ENCODE measurements at regions not wholly inside any gene's neighbourhood (a gene's known extent, or its start where the extent isn't known, plus 50 kb on each side); places are given as distances from the start of the nearest gene placed in this dataset.

DNA sequence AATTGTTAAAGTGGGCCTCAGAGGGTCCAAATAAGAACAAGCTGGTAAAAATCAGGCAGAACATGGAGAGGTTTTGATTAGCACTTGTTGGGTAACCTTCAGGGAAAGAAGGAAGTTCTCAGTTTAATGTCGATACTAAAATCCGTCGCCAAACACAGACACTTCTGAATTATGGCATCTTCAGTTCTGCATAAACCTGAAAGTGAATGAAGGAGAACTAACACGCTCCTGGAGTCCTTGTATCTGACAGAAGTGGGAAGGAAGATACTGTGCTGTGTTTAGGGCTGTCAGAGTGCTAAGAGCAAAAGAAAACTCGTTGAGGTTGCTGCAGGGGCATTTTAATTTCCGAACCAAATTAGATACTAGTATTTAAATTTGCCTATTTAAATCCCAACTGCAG is 106.2 kb downstream of the TMA16 start:
- no peak for DNase-seq (ENCODE audit: low spot score in 2 of 2)
- no peaks in the 10 kb centered on the region for H3K36me3 ChIP-seq
- WGBS, result 53% methylated on average over 6 of the region's 6 CpGs
- H3K9me3 ChIP-seq, result no peaks in the 10 kb centered on the region
- no peak overlapping the region for H3K27ac ChIP-seq
- H3K4me3 ChIP-seq, result no peak overlapping the region
- no peaks in the 10 kb centered on the region for H3K4me1 ChIP-seq
- TF ChIP-seq POLR2AphosphoS5 (IDR thresholded peaks at IDR 0.05) (no peak), POLR2A (IDR thresholded peaks at IDR 0.05) (no peak), EP300 (IDR thresholded peaks at IDR 0.05) (no peak)
- TF ChIP-seq, protein P1, sequence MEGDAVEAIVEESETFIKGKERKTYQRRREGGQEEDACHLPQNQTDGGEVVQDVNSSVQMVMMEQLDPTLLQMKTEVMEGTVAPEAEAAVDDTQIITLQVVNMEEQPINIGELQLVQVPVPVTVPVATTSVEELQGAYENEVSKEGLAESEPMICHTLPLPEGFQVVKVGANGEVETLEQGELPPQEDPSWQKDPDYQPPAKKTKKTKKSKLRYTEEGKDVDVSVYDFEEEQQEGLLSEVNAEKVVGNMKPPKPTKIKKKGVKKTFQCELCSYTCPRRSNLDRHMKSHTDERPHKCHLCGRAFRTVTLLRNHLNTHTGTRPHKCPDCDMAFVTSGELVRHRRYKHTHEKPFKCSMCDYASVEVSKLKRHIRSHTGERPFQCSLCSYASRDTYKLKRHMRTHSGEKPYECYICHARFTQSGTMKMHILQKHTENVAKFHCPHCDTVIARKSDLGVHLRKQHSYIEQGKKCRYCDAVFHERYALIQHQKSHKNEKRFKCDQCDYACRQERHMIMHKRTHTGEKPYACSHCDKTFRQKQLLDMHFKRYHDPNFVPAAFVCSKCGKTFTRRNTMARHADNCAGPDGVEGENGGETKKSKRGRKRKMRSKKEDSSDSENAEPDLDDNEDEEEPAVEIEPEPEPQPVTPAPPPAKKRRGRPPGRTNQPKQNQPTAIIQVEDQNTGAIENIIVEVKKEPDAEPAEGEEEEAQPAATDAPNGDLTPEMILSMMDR (IDR thresholded peaks at IDR 0.05), result no peak
- H3K27me3 ChIP-seq, result no peaks in the 10 kb centered on the region

DNA sequence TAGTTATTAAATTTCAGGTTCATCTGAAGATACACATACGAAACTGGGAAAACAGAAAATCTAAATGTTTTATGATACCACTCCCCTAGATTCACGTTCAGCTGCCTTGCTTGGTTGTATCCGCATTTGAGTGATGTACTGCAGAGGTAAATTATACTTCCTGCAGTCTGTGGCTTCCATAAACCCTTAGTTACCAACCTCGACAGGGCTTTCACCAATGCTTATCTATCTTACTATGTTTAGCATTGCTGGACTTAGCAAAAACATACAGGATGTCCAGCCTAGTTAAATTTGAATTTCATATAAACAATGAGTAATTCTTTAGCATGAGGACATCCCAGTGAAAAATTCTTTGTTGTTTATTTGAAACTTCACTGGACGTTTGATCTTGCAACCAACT is 108.8 kb downstream of the TMA16 start:
- H3K27ac ChIP-seq, result no peak overlapping the region
- no peak for TF ChIP-seq POLR2A (IDR thresholded peaks at IDR 0.05)
- DNase-seq (ENCODE audit: low spot score in 2 of 2), result no peak
- no peaks in the 10 kb centered on the region for H3K27me3 ChIP-seq
- H3K36me3 ChIP-seq, result no peaks in the 10 kb centered on the region
- no peaks in the 10 kb centered on the region for H3K9me3 ChIP-seq
- H3K4me1 ChIP-seq, result no peaks in the 10 kb centered on the region
- no peak overlapping the region for H3K4me3 ChIP-seq
- WGBS, result 52% methylated on average over 5 of the region's 5 CpGs

DNA sequence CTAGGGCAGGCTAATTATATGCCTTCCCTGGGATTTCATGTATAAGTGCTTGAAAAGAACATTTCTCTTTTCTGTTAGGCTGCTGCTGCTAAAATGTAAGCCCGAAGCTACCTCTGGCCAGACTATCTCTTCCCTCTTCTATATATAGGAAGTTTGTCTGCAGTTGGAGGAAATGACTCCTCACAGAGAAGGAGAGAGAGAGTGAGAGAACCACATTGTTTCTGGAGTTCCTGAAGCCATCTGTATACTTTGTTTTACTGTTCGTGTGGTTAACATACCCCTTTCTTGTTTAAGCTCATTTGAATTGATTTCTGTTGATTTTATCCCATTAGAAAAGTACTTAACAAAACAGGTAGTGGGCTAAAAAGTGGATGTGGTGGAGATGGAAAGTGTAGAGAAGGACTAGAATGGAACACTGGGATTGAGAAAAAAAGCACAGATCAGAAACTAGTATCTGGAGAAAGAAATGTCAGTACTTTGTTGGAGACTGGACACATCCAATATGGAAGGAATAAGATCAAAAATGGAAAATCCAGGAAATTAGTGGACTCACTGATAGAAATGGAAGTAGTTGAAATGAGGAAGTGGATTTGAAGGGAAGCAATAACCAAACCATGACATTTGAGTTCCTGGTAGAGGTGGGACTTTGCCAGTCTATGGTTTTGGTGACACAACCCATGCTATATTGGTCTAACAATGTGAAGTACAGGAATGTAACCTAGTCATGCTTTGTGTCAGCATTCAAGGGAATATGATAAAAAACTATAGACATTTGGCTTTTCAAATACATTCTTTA is 112.6 kb downstream of the TMA16 start:
- Histone ChIP-seq H3K27me3 (no peaks in the 10 kb centered on the region), H3K4me3 (no peak overlapping the region), H3K36me3 (no peaks in the 10 kb centered on the region), H3K9me3 (no peaks in the 10 kb centered on the region), H3K4me1 (no peaks in the 10 kb centered on the region), H3K27ac (no peak overlapping the region)
- TF ChIP-seq POLR2A (IDR thresholded peaks at IDR 0.05) (no peak), EP300 (IDR thresholded peaks at IDR 0.05) (no peak), POLR2AphosphoS5 (IDR thresholded peaks at IDR 0.05) (no peak)
- TF ChIP-seq, protein P1 (IDR thresholded peaks at IDR 0.05), result no peak
- 50% methylated on average over 2 of the region's 2 CpGs for WGBS
- no peak for DNase-seq (ENCODE audit: low spot score in 2 of 2)

DNA sequence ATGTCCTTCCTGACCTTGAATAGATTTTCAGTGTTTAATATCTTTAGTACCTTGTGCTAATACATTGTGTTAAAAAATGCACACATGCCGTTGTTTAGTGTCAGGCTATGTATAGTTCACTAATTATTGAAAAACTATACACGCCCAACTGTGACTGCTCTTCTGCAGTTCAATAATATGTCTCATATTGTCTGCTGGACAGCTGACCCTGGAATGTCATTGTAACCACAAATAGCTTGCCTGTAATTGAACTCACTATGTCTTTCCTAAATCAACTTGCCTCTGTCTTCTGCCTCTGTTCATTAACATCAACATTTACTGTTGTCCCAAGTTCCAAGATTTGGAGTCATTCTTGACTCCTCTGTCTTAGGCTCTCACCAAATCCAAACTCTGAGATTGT is 114.5 kb downstream of the TMA16 start:
- H3K4me1 ChIP-seq, result no peaks in the 10 kb centered on the region
- no peak overlapping the region for H3K27ac ChIP-seq
- 79% methylated on average over 2 of the region's 2 CpGs for WGBS
- H3K4me3 ChIP-seq, result no peak overlapping the region
- TF ChIP-seq POLR2A (IDR thresholded peaks at IDR 0.05), result no peak
- no peak for TF ChIP-seq POLR2AphosphoS5 (IDR thresholded peaks at IDR 0.05)
- TF ChIP-seq, protein P1 (IDR thresholded peaks at IDR 0.05), result no peak
- no peak for TF ChIP-seq EP300 (IDR thresholded peaks at IDR 0.05)
- no peaks in the 10 kb centered on the region for H3K27me3 ChIP-seq
- no peak for DNase-seq (ENCODE audit: low spot score in 2 of 2)
- no peaks in the 10 kb centered on the region for H3K9me3 ChIP-seq
- H3K36me3 ChIP-seq, result no peaks in the 10 kb centered on the region

DNA sequence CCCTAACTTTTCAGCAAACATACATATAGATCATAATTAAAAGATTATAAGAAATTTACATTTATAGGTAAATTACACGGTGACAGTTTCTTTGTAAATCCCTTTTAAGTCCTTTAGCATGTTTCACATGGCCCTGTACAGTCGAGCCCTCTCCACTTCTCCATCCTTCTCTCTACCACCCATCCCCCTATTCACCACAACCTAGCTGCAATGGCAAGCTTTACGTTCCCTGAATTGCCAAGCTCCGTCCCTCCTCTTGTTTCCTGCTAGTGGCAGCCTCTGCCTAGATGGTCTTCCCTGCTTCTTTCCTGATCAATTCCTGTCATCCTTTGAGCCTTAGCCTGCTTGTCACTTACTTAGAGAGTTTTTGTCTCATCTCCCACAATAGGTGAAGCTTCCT is 116.2 kb downstream of the TMA16 start:
- peak overlapping the region; percentile 16 for H3K4me3 ChIP-seq
- H3K9me3 ChIP-seq, result no peaks in the 10 kb centered on the region
- TF ChIP-seq, protein P1 (IDR thresholded peaks at IDR 0.05), result no peak
- TF ChIP-seq EP300 (IDR thresholded peaks at IDR 0.05) (no peak), POLR2A (IDR thresholded peaks at IDR 0.05) (no peak), POLR2AphosphoS5 (IDR thresholded peaks at IDR 0.05) (no peak)
- no peaks in the 10 kb centered on the region for H3K36me3 ChIP-seq
- H3K27me3 ChIP-seq, result no peaks in the 10 kb centered on the region
- H3K27ac ChIP-seq, result no peak overlapping the region
- no peaks in the 10 kb centered on the region for H3K4me1 ChIP-seq
- WGBS, result 62% methylated on average over 4 of the region's 4 CpGs
- no peak for DNase-seq (ENCODE audit: low spot score in 2 of 2)

Data from suprapubic skin (tissue), 4 donors.